VCaP (cell line): ENCODE measurements at regions not wholly inside any gene's neighbourhood (a gene's known extent, or its start where the extent isn't known, plus 50 kb on each side); places are given as distances from the start of the nearest gene placed in this dataset.

ENCODE experiments used
- H3K27ac ChIP-seq: fragments of 450-650 bp; 2 replicates; pipeline ENCODE4 v1.5.1; 2017
- TF ChIP-seq, protein P1 (sequence below): fragments of 450-650 bp; conservative IDR thresholded peaks from 2 replicates; pipeline ENCODE4 v1.5.1; 2017; ENCODE audit warnings: mild to moderate bottlenecking, moderate library complexity

DNA sequence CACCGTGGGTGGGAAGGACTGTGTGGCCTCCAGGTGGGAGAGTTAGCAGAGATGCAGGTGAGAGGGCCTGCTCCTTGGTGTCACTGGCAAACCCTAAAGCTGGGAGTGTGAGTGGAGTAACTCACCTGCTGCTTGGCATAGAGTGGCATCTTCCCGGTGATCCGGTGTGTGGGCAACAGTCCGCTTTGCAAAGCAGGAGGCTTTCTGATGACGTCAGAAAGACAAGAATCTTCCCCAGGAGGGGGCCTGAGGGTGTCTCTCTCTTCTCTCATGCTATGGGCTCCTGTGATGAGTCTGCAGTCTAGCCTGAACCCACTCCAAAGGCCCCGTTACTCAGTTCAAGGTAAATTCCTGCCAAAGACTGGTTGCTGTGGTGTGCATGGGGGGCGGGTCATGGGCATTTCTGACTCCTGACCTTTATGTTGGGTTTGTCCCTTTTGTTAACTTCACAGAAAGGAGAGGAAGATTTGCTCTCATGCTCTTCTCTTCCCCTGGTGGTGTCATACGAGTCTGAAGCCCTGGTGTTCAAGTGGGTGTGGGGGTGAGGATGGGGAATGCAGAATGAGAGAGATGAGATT is 187.9 kb downstream of the GATA3 start:
- H3K27ac ChIP-seq = no peak overlapping the region
- TF ChIP-seq, protein P1, sequence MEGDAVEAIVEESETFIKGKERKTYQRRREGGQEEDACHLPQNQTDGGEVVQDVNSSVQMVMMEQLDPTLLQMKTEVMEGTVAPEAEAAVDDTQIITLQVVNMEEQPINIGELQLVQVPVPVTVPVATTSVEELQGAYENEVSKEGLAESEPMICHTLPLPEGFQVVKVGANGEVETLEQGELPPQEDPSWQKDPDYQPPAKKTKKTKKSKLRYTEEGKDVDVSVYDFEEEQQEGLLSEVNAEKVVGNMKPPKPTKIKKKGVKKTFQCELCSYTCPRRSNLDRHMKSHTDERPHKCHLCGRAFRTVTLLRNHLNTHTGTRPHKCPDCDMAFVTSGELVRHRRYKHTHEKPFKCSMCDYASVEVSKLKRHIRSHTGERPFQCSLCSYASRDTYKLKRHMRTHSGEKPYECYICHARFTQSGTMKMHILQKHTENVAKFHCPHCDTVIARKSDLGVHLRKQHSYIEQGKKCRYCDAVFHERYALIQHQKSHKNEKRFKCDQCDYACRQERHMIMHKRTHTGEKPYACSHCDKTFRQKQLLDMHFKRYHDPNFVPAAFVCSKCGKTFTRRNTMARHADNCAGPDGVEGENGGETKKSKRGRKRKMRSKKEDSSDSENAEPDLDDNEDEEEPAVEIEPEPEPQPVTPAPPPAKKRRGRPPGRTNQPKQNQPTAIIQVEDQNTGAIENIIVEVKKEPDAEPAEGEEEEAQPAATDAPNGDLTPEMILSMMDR = no peak

DNA sequence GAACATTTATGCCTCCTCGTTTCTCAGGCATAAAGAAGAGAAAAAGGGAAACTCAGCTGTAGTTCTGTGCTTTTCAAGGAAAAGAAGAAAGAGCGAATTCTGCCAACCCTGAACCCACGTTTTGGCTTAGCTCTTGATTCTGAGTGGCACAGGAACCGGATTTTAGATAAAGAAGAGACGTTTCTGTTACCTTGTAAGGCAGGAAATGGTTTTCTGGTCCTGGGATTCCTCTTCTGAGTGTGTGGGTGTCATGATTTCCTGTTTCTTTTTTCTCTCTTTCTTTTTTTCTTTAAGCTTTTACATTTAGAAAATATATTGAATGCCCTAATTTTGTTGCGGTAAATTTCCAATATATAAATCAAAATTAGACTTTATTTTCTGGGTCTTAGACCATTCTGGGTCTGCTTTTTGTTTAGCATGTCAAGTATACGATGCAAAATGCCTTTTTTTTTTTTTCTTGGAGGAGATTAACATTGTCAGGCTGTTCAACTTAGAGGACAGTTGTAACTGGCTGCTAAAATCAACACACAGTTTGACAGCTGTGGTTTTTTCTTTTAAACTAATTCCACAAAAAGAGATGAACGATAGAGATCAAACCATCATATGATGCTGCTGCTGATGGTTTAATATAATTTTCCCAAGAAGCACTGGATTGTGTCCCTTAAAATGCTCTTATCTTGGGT is 190.8 kb downstream of the GATA3 start:
- TF ChIP-seq, protein P1 = no peak
- no peak overlapping the region for H3K27ac ChIP-seq

DNA sequence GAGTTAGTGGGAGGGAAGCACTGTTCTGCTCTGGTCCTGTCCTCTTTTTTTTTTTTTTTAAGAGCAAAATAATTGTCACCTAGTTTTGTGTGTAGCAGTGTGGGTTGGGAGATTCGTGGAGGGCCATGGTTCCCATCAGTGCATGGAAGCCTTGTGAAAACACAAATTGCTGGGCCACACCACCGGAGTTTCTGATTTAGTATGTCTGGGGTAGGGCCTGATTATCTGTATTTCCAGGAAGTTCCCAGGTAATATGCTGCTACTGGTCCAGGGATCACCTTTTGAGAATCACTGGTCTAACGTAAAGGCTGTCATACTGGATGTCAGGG is 191.3 kb downstream of the GATA3 start:
- peak overlapping the region; percentile 16; the same call in 1 of the 2 replicates for H3K27ac ChIP-seq
- TF ChIP-seq, protein P1 = no peak

DNA sequence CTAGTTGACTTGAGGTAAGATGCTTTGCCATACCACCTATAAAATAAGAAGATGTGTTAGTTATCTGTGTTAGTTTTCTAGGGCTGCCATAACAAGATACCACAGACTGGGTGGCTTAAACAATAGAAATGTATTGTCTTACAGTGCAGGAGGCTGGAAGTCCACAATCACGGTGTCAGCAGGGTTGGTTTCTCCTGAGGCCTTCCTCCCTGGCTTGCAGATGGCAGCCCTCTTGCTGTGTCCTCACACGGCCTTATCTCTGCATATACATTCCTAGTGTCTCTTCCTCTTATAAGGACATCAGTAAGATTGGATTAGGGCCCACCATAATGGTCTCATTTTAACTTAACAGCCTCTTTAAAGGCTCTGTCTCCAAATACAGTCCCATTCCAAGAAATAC is 192.1 kb downstream of the GATA3 start:
- H3K27ac ChIP-seq = peak overlapping the region; percentile 16; the same call in 1 of the 2 replicates
- TF ChIP-seq, protein P1 = no peak

DNA sequence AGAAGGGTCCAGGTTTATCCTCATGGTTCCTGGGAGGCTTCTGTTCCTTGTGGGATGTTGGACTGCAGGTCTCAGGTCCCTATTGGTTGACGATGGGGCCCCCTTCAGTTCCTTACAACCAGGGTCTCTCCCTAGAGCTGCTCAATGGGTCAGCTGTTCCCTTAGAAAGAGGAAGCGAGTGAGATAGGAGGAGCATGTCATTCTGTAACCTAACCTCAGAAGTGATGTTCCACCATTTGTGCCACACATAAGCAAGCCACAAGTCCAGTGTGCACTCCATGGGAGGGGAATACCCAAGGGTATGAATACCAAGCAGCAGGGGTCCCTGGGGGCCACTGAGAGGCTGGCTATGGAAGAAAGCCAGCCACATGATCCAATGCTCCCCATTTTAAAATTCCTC is 192.7 kb downstream of the GATA3 start:
- H3K27ac ChIP-seq = no peak overlapping the region
- TF ChIP-seq, protein P1 = no peak

DNA sequence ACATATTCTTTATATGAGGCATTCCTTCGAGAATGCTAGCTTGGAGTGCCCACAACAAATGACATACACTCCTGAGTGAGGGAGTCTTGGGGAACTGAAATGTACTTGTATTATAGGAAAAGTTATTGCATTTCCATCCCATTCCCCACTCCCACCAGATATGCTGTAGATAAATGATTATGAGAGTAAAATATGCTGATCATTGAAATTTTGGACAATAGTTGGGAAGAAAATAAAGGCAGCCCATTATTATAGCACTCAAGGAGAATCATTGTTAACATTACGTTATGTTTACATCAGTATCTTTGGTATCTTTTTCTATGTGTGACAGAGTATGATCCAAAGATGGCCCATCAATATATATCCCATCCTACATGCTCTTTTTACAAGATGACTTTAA is 194.4 kb downstream of the GATA3 start:
- H3K27ac ChIP-seq = no peak overlapping the region
- TF ChIP-seq, protein P1 = no peak

DNA sequence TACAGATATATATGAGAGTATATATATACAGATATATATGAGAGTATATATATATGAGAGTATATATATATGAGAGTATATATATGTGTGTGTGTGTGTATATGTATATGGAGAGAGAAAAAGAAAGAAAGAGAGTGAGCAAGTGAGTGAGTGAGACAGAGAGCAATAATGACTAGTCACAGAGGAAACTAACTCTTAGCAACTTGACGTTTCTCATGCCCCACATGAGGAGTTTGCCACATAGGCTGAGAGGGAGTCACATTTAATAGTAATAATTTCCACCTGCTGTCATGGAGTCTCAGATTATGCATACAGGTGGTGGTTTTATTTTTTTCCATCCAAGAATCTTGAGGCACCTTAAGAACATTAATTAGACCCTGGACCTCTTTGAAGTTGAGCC is 199.9 kb downstream of the GATA3 start:
- TF ChIP-seq, protein P1 = no peak
- no peak overlapping the region for H3K27ac ChIP-seq
